GM12872 (cell line): ENCODE measurements at regions not wholly inside any gene's neighbourhood (a gene's known extent, or its start where the extent isn't known, plus 50 kb on each side); places are given as distances from the start of the nearest gene placed in this dataset.

Source experiments
- TF ChIP-seq, protein P1 (sequence below): IDR thresholded peaks from 3 replicates; pipeline ENCODE4 v1.5.1; 2011; ENCODE audit warnings: low read depth, mild to moderate bottlenecking, low read length, moderate library complexity; ENCODE audit not compliant: insufficient read depth

DNA sequence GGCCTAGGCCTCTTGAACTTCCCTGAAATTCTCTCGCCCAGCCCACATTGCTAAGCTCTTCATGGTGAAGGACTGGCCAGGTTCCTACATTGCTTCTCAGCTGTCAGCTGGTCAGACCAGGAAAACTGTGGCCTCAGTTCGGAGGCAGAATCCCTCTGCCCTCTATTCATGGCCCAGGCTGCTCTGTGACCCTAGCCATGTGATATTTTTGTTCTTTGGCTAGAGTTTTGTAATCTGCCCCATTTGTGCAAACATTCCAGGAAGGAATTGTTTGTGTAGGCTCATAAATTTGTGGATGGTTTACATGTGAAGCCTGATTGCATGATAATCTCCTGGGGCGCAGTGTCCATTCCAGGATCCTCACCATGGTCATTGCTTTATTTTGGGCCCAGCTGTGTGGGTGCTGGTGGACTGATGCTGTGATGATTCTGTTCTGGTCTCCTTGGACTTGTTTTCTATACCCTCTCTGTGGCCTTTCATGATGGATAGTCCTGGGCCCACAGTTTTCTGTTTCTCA is 149.1 kb upstream of the E2F8 start:
- TF ChIP-seq, protein P1, sequence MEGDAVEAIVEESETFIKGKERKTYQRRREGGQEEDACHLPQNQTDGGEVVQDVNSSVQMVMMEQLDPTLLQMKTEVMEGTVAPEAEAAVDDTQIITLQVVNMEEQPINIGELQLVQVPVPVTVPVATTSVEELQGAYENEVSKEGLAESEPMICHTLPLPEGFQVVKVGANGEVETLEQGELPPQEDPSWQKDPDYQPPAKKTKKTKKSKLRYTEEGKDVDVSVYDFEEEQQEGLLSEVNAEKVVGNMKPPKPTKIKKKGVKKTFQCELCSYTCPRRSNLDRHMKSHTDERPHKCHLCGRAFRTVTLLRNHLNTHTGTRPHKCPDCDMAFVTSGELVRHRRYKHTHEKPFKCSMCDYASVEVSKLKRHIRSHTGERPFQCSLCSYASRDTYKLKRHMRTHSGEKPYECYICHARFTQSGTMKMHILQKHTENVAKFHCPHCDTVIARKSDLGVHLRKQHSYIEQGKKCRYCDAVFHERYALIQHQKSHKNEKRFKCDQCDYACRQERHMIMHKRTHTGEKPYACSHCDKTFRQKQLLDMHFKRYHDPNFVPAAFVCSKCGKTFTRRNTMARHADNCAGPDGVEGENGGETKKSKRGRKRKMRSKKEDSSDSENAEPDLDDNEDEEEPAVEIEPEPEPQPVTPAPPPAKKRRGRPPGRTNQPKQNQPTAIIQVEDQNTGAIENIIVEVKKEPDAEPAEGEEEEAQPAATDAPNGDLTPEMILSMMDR, result no peak

DNA sequence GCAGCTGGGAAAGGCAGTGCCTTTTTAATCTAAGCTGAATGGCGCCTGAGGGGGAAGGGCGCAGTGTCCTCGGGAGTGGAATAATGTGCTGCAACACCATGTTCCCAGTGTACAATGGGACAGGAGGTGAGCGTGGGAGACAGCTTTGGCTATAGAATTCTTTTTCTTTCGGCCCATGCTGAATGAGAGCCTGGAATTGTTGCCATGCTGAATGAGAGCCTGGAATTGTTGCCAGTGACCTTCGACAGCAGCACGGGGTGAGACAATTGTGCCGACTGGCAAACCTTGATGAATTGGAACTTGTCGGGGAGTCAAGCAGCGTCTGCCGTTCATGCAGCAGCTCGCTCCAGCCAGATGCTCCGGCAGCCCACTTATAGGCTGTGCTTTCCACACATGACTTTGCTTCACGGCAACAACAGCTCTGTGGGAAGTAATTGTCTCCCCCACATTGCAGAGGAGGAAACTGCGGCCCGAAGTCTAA is 141.4 kb upstream of the E2F8 start:
- TF ChIP-seq, protein P1, result no peak

DNA sequence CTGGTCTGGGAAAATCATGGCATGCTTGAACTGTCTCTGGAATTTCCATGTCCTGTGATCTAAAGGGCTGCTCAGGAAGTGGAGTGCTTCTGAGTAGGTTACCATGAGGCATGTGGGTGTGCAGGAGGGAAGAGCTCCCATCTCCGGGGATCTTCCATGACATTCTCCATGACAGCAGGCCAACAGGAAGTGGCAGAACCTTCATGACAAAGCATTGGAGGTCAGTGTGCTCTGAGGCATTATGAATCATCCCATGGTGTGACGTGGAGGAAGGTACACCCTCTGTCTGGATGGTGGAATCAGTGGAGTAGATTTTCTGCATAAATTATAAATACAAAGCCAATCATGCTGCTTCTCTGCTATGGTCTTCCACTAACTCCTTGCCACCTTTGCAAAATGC is 139.6 kb upstream of the E2F8 start:
- TF ChIP-seq, protein P1, result no peak

DNA sequence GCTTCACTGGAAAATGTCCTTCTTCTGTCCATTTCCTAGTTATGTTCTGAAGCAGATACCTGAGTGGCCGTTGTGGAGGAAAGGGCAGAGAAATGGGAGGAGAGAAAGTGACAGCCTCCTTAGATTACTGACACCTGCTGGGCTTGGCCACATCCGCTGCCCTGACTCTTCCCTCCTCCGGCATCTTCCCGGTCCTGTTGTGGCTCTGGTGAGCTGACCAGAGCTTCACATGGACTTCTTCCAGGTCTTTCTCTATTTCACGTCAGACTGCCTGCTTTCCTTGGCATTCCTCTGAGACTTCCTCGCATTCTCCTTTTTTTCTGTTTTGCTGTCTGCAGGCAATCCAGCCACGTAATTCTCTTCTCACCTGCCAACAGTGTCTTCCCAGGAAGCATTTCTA is 138.7 kb upstream of the E2F8 start:
- TF ChIP-seq, protein P1, result no peak

DNA sequence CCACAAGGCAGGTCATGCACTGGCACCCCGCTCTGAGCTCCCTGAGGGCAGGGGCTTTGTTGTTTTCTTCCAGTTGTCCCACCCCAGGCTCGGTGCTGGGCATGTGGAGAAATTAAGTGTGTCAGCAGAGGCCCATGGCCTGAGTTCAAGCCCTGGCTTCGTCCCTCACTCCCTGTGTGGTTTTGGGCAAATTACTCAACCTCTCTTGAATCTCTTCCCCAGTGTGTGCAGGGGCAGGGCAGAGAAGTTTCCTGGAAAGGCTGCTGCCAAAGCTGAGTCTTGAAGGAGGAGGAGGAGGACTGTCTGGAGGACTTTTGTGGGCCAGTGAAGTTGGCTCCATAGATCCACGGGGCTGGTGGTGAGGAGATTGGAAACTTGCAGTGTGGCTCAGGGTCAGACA is 138.1 kb upstream of the E2F8 start:
- TF ChIP-seq, protein P1, result no peak

DNA sequence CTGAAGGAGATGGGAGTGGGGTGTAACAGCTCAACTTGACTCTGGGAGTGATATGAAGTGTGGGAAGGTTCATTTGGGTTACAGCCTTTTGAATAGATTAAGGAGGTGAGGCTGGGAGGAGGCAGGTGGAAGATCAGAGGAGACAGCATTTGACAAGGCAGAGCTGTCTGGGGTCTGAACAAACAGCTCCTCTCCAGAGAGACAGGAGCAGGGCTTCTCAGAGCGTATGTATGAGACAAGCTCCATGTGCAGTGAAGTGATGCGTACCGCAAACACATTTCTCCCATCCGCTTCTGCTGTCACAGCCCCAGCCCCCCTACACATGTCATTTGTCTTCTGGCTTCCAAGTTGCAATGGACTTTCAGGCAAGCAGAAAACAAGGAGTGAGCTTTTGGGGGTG is 137.1 kb upstream of the E2F8 start:
- TF ChIP-seq, protein P1, result no peak

DNA sequence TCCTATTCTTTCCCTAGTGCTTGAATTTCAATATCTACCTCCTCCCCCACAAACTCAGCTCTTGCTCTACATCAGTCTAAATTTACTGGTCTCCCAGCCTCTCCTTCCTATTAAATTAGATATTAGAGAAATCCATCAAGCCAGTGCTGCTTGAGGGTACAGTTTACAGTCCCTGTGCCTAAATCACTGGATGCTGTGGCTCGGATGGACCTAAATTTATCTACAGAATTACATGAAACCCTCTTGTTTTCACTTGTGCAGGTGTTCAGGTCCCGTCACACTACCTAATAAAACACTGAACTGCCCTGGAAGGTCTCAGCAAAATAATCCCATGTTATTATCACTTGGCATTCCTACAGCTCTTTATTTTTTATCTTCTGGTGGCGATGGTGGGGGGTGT is 134.7 kb upstream of the E2F8 start:
- TF ChIP-seq, protein P1, result no peak
